ENCODE measurements at regions not wholly inside any gene's neighbourhood (a gene's known extent, or its start where the extent isn't known, plus 50 kb on each side); places are given as distances from the start of the nearest gene placed in this dataset.

- no peaks in the 10 kb centered on the region for H3K79me2 ChIP-seq (ENCODE audit: insufficient read depth, low read length)
- H3K27ac ChIP-seq (ENCODE audit: low read depth, low read length, poor library complexity, severe bottlenecking), result no peak overlapping the region
- no peaks in the 10 kb centered on the region for H3F3A ChIP-seq (ENCODE audit: insufficient read depth, low read length)
- no peak overlapping the region for H2AFZ ChIP-seq (ENCODE audit: low read length)
- no peaks in the 10 kb centered on the region for H4K20me1 ChIP-seq (ENCODE audit: insufficient read depth, low read length)
- H3K4me2 ChIP-seq (ENCODE audit: low read length), result no peak overlapping the region
- TF ChIP-seq EZH2 (IDR thresholded peaks at IDR 0.05; ENCODE audit: borderline replicate concordance, low read length), result no peak
- TF ChIP-seq CTCF (IDR thresholded peaks at IDR 0.05; ENCODE audit: low read length), result no peak
- no peaks in the 10 kb centered on the region for H3K9me3 ChIP-seq (ENCODE audit: low read length)
- H3K9ac ChIP-seq (ENCODE audit: low read length), result no peak overlapping the region
- no peaks in the 10 kb centered on the region for H3K4me1 ChIP-seq (ENCODE audit: insufficient read depth, low read length, severe bottlenecking)
- no peaks in the 10 kb centered on the region for H3K9me2 ChIP-seq (ENCODE audit: low read depth, low read length)
- H3K27me3 ChIP-seq (ENCODE audit: insufficient read depth, low read length), result no peaks in the 10 kb centered on the region
- no peaks in the 10 kb centered on the region for H3K36me3 ChIP-seq (ENCODE audit: insufficient read depth, low read length)
- H3K4me3 ChIP-seq (ENCODE audit: low read depth, low read length, poor library complexity, severe bottlenecking), result no peak overlapping the region
Observed at GRCh38 chr16:74020095-74020670, 276.4 kb upstream of the PSMD7 start.

GRCh38 chr16:74019612-74020011 is 277.0 kb upstream of the PSMD7 start:
- Histone ChIP-seq H3K9me3 (ENCODE audit: low read length) (no peaks in the 10 kb centered on the region), H4K20me1 (ENCODE audit: insufficient read depth, low read length) (no peaks in the 10 kb centered on the region), H3K27me3 (ENCODE audit: insufficient read depth, low read length) (no peaks in the 10 kb centered on the region), H3K79me2 (ENCODE audit: insufficient read depth, low read length) (no peaks in the 10 kb centered on the region), H3K4me1 (ENCODE audit: insufficient read depth, low read length, severe bottlenecking) (no peaks in the 10 kb centered on the region), H3K9me2 (ENCODE audit: low read depth, low read length) (no peaks in the 10 kb centered on the region), H3K27ac (ENCODE audit: low read depth, low read length, poor library complexity, severe bottlenecking) (no peak overlapping the region), H3K36me3 (ENCODE audit: insufficient read depth, low read length) (no peaks in the 10 kb centered on the region), H2AFZ (ENCODE audit: low read length) (no peak overlapping the region), H3F3A (ENCODE audit: insufficient read depth, low read length) (no peaks in the 10 kb centered on the region), H3K4me3 (ENCODE audit: low read depth, low read length, poor library complexity, severe bottlenecking) (no peak overlapping the region), H3K9ac (ENCODE audit: low read length) (no peak overlapping the region), H3K4me2 (ENCODE audit: low read length) (no peak overlapping the region)
- TF ChIP-seq CTCF (IDR thresholded peaks at IDR 0.05; ENCODE audit: low read length) (no peak), EZH2 (IDR thresholded peaks at IDR 0.05; ENCODE audit: borderline replicate concordance, low read length) (no peak)

- no peak overlapping the region for H2AFZ ChIP-seq (ENCODE audit: low read length)
- no peak overlapping the region for H3K9ac ChIP-seq (ENCODE audit: low read length)
- H4K20me1 ChIP-seq (ENCODE audit: insufficient read depth, low read length), result no peaks in the 10 kb centered on the region
- H3K9me2 ChIP-seq (ENCODE audit: low read depth, low read length), result no peaks in the 10 kb centered on the region
- no peaks in the 10 kb centered on the region for H3F3A ChIP-seq (ENCODE audit: insufficient read depth, low read length)
- H3K4me3 ChIP-seq (ENCODE audit: low read depth, low read length, poor library complexity, severe bottlenecking), result no peak overlapping the region
- TF ChIP-seq CTCF (IDR thresholded peaks at IDR 0.05; ENCODE audit: low read length) (no peak), EZH2 (IDR thresholded peaks at IDR 0.05; ENCODE audit: borderline replicate concordance, low read length) (no peak)
- no peaks in the 10 kb centered on the region for H3K4me1 ChIP-seq (ENCODE audit: insufficient read depth, low read length, severe bottlenecking)
- no peaks in the 10 kb centered on the region for H3K36me3 ChIP-seq (ENCODE audit: insufficient read depth, low read length)
- H3K27ac ChIP-seq (ENCODE audit: low read depth, low read length, poor library complexity, severe bottlenecking), result no peak overlapping the region
- no peak overlapping the region for H3K4me2 ChIP-seq (ENCODE audit: low read length)
- H3K79me2 ChIP-seq (ENCODE audit: insufficient read depth, low read length), result no peaks in the 10 kb centered on the region
- H3K9me3 ChIP-seq (ENCODE audit: low read length), result no peaks in the 10 kb centered on the region
- H3K27me3 ChIP-seq (ENCODE audit: insufficient read depth, low read length), result no peaks in the 10 kb centered on the region
Observed at GRCh38 chr16:74015953-74016352, 280.7 kb upstream of the PSMD7 start.
